Putamen (tissue), 1 donor: ENCODE measurements at regions not wholly inside any gene's neighbourhood (a gene's known extent, or its start where the extent isn't known, plus 50 kb on each side); places are given as distances from the start of the nearest gene placed in this dataset.
"Not testable (repeated sequence)": the region's sequence is repeated elsewhere in the genome, so short reads cannot be mapped to it uniquely, and the experiment has no call there.

Experiments used
- DNase-seq: peaks from one replicate; pipeline ENCODE4 v3.0.0-alpha.2; 2016; ENCODE audit warnings: low spot score

DNA sequence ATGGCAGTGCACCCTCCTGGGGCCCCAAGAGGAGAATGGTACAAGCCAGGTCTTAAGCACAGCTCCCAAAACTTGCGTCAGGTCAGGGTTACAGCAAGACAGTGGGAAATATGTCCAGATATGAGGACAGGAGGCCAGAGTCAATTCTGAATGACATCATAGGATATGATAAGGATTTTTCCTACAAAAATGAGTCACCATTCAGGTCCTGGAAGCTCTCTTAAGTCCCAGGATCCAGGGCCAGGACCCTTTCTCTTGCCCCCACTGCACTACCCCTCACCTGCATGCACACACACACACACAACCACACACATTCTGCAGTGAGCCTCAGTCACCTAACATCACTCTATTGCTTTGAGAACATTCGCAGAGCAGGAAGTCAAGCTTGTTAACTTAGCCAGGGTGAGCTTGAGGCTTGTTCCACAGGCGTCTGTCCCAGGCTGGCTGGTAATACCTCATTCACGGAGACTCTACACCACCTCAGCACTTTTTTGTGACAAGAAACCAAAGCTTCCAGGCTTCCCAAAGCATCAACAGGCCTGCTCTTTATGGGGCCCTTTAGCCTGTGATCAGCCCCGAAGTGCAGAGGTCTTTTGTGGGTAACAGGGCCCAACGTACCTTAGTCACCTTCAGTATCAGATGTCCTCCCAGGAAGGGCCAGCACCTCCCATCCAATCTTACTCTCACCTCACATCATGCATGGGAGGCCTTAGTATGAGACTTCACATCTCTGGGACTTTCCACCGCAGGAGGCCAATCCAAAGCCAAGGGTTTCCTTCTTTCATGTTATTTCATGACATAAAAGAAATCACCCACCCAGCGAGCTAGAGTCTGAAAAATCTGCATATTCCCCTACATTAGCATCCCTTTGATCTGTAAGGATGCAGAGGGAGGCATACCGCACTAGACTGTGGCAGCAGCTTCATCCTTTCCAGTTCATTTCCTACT is 74.0 kb upstream of the LIPC start:
- DNase-seq: no peak

DNA sequence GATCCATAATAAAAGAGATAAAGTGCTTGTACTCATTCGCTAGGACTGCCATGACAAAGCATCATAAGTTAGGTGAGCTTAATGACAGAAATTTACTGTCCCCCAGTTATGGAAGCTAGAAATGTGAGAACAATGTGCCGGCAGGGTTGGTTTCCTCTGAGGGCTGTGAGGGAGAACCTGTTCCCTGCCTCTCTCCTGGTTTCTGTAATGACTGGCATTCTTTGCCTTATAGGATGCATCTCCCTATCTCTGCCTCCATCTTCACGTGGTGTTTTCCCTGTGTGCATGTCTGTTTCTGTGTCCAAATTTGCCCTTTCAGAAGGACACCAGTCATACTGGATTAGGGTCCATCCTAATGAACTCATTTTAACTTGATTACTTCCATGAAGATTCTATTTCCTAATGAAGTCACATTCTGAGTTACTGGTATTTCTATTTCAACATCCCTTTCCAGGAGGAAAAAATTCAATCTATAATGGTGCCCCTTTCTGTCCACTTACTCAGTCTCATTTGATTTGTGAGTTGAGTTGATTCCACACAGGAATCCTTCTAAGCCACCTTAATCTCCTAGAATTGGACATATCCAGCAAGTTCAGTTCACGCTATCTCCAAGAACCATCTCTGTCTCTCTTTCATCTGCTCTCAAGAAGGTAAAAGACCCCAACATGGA is 71.2 kb upstream of the LIPC start:
- DNase-seq: no peak

DNA sequence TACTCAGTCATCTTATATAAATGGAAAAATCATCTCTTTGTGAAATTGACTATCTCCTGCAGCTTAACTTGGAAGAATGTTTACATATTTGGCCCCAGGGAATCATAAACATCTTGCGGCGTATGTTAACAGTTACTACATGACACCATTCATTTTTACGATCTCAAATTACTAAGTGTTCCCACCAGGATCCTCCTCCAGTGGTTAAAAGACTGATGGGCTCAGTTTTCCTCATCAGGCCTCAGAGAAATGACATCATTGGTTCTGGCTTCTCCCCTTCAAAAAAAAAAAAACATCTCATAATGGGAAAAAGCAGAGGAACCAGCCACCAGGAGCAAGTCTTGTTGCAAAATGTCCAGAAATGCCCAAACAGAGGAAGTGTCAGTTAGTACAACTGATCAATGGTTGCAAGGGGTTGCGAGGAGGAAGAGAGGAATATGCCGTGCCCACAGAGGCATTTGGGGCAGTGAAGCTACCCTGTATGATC is 70.5 kb upstream of the LIPC start:
- DNase-seq: no peak

- no peak for DNase-seq
These were observed 69.4 kb upstream of the LIPC start for GRCh38 chr15:58362262-58362922.

- DNase-seq: not testable (repeated sequence)
These were observed 68.7 kb upstream of the LIPC start for GRCh38 chr15:58363118-58363517.

DNA sequence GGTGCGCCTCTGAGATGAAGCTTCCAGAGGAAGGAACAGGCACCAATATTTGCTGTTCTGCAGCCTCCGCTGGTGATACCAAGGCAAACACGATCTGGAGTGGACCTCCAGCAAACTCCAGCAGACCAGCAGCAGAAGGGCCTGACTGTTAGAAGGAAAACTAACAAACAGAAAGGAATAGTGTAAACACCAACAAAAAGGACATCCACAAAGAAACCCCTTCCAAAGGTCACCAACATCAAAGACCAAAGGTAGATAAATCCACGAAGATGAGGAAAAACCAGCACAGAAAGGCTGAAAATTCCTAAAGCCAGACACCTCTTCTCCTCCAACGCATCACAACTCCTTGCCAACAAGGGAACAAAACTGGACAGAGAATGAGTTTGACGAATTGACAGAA is 68.1 kb upstream of the LIPC start:
- not testable (repeated sequence) for DNase-seq

- DNase-seq: not testable (repeated sequence)
These were observed 66.7 kb upstream of the LIPC start for GRCh38 chr15:58365098-58365497.

DNA sequence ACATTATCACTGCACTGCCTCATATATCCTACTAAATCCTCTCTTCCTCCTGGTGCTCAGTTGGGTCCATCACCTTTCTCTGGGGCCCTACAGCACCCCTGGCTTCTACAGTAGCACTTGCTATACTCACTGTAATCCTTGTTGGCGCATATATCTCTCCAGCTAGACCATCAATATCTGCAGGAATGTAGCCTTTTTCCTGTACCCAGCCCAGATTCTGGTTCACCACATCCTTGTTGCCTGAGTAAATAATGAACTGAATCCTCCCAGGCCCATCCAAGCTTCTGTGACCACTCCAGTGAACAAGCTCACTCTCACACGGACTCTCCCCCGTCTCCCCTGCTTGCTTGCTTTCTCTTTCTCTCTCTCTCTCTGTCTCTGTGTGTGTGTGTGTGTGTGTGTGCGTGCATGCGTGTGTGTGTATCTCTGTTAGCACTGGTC is 62.5 kb upstream of the LIPC start:
- DNase-seq: no peak

- no peak for DNase-seq
These were observed 61.8 kb upstream of the LIPC start for GRCh38 chr15:58369956-58370355.

GRCh38 chr15:58374147-58374546 is 57.6 kb upstream of the LIPC start:
- DNase-seq: no peak

DNA sequence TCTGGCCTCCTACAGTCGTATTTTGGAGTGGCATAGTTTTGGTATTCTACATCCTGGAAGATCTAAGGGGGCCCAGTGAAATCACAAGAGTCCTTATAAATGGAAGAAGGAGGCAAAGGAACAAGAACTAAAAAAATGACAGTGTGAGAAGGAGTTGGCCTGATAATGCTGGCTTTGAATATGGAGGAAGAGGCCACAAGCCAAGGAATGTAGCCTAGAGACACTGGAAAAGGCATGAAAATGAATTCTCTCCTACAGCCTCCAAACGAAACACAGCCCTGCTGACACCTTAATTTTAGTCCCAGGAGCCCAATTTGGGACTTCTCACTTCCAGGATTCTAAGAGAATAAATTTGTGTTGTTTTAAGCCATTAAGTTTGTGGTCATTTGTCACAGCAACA is 54.6 kb upstream of the LIPC start:
- DNase-seq: no peak

GRCh38 chr15:58378241-58379085 is 53.3 kb upstream of the LIPC start:
- DNase-seq: no peak

GRCh38 chr15:58379454-58379853 is 52.3 kb upstream of the LIPC start:
- not testable (repeated sequence) for DNase-seq

- no peak for DNase-seq
These were observed 51.4 kb upstream of the LIPC start for GRCh38 chr15:58380280-58380945.

- no peak for DNase-seq
These were observed 50.1 kb upstream of the LIPC start for GRCh38 chr15:58381697-58382096.
